ENCODE measurements at regions not wholly inside any gene's neighbourhood (a gene's known extent, or its start where the extent isn't known, plus 50 kb on each side); places are given as distances from the start of the nearest gene placed in this dataset.
"Not testable (repeated sequence)": the region's sequence is repeated elsewhere in the genome, so short reads cannot be mapped to it uniquely, and the experiment has no call there.

DNA sequence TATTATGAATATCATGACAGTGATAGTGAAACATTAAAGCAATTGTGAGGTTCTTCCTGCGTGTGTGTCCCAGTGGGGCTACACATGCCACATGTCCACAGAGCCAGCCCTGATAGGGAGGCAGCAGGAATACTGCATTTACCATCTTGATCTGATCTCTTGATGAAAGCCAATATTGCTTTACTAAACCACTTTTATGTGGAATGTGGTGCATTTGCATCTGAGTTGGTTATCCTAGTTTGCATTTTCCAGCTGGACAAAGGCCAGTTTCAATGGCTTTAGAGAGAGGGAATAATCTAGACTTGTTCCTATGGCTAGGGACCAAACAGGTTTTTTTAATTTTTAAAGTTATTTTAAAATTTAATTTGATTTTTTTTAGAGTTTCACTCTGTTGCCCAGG, 216.3 kb upstream of the FERMT1 start:
- Mint-ChIP-seq H3K27ac (no peak overlapping the region), H3K27me3 (no peaks in the 10 kb centered on the region), H3K36me3 (ENCODE audit: insufficient read depth) (no peaks in the 10 kb centered on the region), H3K4me3 (ENCODE audit: low read depth) (no peak overlapping the region), H3K9me3 (ENCODE audit: low read depth) (peaks cover 6% of the 10 kb centered on the region), H3K4me1 (ENCODE audit: low read depth) (peaks cover 1% of the 10 kb centered on the region)
- no peak for DNase-seq (ENCODE audit: low spot score, unreplicated experiment)
- no peak for TF ChIP-seq CTCF (IDR thresholded peaks at IDR 0.05; ENCODE audit: unreplicated experiment)

DNA sequence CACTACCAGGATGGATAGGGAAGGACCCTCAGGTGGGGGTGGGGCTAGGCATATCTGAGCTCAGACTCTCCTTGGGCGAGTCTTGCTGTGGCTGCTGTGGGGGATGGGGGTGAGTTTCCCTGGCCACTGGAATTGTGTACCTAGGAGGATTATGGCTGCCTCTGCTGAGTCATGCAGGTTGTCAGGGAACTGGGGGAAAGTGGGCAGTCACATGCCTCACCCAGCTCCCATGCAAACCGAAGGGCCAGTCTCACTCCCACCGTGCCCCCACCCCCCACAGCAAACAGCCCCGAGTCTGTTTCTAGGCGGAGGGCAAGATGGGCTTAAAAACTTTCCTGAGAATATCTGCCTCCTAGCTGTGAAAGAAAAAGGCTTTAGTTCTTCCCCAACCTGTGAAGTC, 210.3 kb upstream of the FERMT1 start:
- H3K27ac Mint-ChIP-seq: no peak overlapping the region
- peaks cover 1% of the 10 kb centered on the region for H3K36me3 Mint-ChIP-seq (ENCODE audit: insufficient read depth)
- H3K4me3 Mint-ChIP-seq (ENCODE audit: low read depth): no peak overlapping the region
- H3K27me3 Mint-ChIP-seq: no peaks in the 10 kb centered on the region
- H3K4me1 Mint-ChIP-seq (ENCODE audit: low read depth): peaks cover 3% of the 10 kb centered on the region
- peaks cover 42% of the 10 kb centered on the region for H3K9me3 Mint-ChIP-seq (ENCODE audit: low read depth)
- no peak for TF ChIP-seq CTCF (IDR thresholded peaks at IDR 0.05; ENCODE audit: unreplicated experiment)
- no peak for DNase-seq (ENCODE audit: low spot score, unreplicated experiment)

DNA sequence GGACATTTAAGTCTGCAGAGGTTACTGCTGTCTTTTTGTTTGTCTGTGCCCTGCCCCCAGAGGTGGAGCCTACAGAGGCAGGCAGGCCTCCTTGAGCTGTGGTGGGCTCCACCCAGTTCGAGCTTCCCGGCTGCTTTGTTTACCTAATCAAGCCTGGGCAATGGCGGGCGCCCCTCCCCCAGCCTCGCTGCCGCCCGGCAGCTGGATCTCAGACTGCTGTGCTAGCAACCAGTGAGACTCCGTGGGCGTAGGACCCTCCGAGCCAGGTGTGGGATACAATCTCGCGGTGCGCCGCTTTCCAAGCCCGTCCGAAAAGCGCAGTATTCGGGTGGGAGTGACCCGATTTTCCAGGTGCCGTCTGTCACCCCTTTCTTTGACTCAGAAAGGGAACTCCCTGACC, 198.4 kb upstream of the FERMT1 start:
- H3K9me3 Mint-ChIP-seq (ENCODE audit: low read depth): peaks cover 20% of the 10 kb centered on the region
- not testable (repeated sequence) for H3K4me1 Mint-ChIP-seq (ENCODE audit: low read depth); H3K27me3 Mint-ChIP-seq; H3K36me3 Mint-ChIP-seq (ENCODE audit: insufficient read depth); DNase-seq (ENCODE audit: low spot score, unreplicated experiment); H3K27ac Mint-ChIP-seq
- peak overlapping the region; percentile 69 for H3K4me3 Mint-ChIP-seq (ENCODE audit: low read depth)

DNA sequence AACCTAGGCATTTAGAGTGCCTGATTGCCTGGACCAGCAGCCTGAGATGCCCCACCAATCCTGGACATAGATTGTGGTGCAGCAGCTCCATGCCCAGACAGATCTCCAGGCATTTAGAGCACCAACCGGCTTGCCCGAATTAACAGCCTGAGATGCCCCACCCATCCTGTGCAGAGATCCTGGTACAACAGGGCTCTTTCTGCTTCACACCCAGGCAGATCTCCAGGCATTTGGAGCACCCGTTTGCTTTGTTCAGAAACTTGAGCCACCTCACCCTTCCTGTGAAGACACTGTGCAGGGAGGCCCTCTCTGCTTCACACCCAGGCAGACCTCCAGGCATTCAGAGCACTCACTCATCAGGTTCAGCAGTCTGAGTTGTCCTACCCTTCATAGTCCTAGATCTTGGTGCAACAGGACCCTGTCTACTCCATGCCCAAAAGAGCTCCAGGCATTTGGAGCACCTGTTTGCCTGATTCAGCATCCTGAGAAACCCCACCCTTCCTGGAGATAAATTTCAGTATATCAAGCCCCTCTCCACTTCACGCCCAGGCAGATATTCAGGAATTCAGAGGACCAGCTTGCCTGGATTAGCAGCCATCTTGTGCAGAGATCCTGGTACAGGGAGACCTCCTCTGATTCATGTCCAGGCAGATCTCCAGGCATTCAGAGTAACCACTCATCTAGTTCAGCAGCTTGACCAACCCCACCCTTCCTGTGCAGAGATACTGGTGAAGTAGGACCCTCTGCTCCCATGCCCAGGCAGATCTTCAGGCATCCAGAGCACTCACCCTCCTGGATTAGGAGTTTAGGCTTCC, 189.2 kb upstream of the FERMT1 start:
- H3K27ac Mint-ChIP-seq: no peak overlapping the region
- no peaks in the 10 kb centered on the region for H3K4me1 Mint-ChIP-seq (ENCODE audit: low read depth)
- H3K36me3 Mint-ChIP-seq (ENCODE audit: insufficient read depth): peaks cover 2% of the 10 kb centered on the region
- TF ChIP-seq CTCF (IDR thresholded peaks at IDR 0.05; ENCODE audit: unreplicated experiment): no peak
- H3K9me3 Mint-ChIP-seq (ENCODE audit: low read depth): peaks cover 16% of the 10 kb centered on the region
- DNase-seq (ENCODE audit: low spot score, unreplicated experiment): no peak
- H3K4me3 Mint-ChIP-seq (ENCODE audit: low read depth): no peak overlapping the region
- H3K27me3 Mint-ChIP-seq: no peaks in the 10 kb centered on the region

- Mint-ChIP-seq H3K9me3 (ENCODE audit: low read depth) (peaks cover 16% of the 10 kb centered on the region), H3K4me3 (ENCODE audit: low read depth) (no peak overlapping the region), H3K27me3 (no peaks in the 10 kb centered on the region), H3K4me1 (ENCODE audit: low read depth) (peaks cover 3% of the 10 kb centered on the region), H3K36me3 (ENCODE audit: insufficient read depth) (peaks cover 2% of the 10 kb centered on the region), H3K27ac (no peak overlapping the region)
- DNase-seq (ENCODE audit: low spot score, unreplicated experiment): no peak
- TF ChIP-seq CTCF (IDR thresholded peaks at IDR 0.05; ENCODE audit: unreplicated experiment): no peak
Observed at GRCh38 chr20:6311097-6311496, 188.3 kb upstream of the FERMT1 start.

- peaks cover 4% of the 10 kb centered on the region for H3K9me3 Mint-ChIP-seq (ENCODE audit: low read depth)
- DNase-seq (ENCODE audit: low spot score, unreplicated experiment): no peak
- H3K36me3 Mint-ChIP-seq (ENCODE audit: insufficient read depth): no peaks in the 10 kb centered on the region
- no peak overlapping the region for H3K4me3 Mint-ChIP-seq (ENCODE audit: low read depth)
- H3K4me1 Mint-ChIP-seq (ENCODE audit: low read depth): peaks cover 7% of the 10 kb centered on the region
- no peak for TF ChIP-seq CTCF (IDR thresholded peaks at IDR 0.05; ENCODE audit: unreplicated experiment)
- H3K27me3 Mint-ChIP-seq: no peaks in the 10 kb centered on the region
- no peak overlapping the region for H3K27ac Mint-ChIP-seq
Observed at GRCh38 chr20:6305536-6305935, 182.7 kb upstream of the FERMT1 start.
